Stomach (tissue), 8 donors: ENCODE measurements at regions not wholly inside any gene's neighbourhood (a gene's known extent, or its start where the extent isn't known, plus 50 kb on each side); places are given as distances from the start of the nearest gene placed in this dataset.

Source experiments
- DNase-seq, 2 donors: peaks; one replicate each; pipeline versions ENCODE4 v3.0.0 to v3.0.0-alpha.2; 2013 to 2019
- H3K27ac ChIP-seq, 5 donors: fragments of 200-600 bp in 4 of 5; sonication (generic) in 4 of 5; one replicate each; pipeline ENCODE4 v1.5.1; 2013 to 2019; ENCODE audit warnings: mild to moderate bottlenecking in 1 of 5, moderate library complexity in 1 of 5
- H3K27me3 ChIP-seq, 3 donors: fragments of 200-600 bp; sonication (generic); one replicate each; pipeline ENCODE4 v1.5.1; 2017 to 2019; ENCODE audit warnings: mixed run types in 1 of 3
- H3K36me3 ChIP-seq, 4 donors: fragments of 200-600 bp; sonication (generic); 1 replicate in 3 of 4; 2 replicates in 1 of 4; pipeline ENCODE4 v1.5.1; 2016 to 2019
- H3K4me1 ChIP-seq, 4 donors: fragments of 200-600 bp; sonication (generic); one replicate each; pipeline ENCODE4 v1.5.1; 2016 to 2019
- H3K4me3 ChIP-seq, 4 donors: fragments of 200-600 bp; sonication (generic) in 3 of 4; one replicate each; pipeline ENCODE4 v1.5.1; 2016 to 2019; ENCODE audit warnings: mild to moderate bottlenecking in 1 of 4
- H3K9me3 ChIP-seq, 4 donors: fragments of 200-600 bp; sonication (generic); one replicate each; pipeline ENCODE4 v1.5.1; 2016 to 2019
- EP300 ChIP-seq: sonication (generic); formaldehyde crosslinking; IDR thresholded peaks from one replicate; pipeline ENCODE4 v1.6.1; 2017; ENCODE audit warnings: antibody characterized with exemption
- POLR2A ChIP-seq, 4 donors: fragments of 450-650 bp; IDR thresholded peaks; one replicate each; pipeline ENCODE4 v1.6.1; 2016; ENCODE audit warnings: antibody characterized with exemption in 4 of 4, control low read depth in 2 of 4, mild to moderate bottlenecking in 1 of 4, moderate library complexity in 1 of 4
- POLR2AphosphoS5 ChIP-seq, 3 donors: sonication (generic); formaldehyde crosslinking; IDR thresholded peaks; one replicate each; pipeline ENCODE4 v1.6.1; 2016; ENCODE audit warnings: antibody characterized with exemption in 3 of 3
- WGBS, 5 donors: extraction: QIAGEN DNeasy Blood & Tissue Kit in 3 of 5; methylation state at CpG; one replicate each; pipeline versions ENCODE4 v1.1.5 to v1.1.7; 2013 to 2018; 5-methylcytosine and 5-hydroxymethylcytosine counted together
- intact Hi-C: fragments of 100-400 bp; cut with DNase I; formaldehyde crosslinking; loops from one replicate; pipeline ENCODE4 v1.15.1; 2023; ENCODE audit warnings: low total_unique reads
- TF ChIP-seq, protein P1 (sequence below), 7 experiments: fragments of 450-650 bp in 4 of 7; fragments of 200-600 bp in 3 of 7; sonication (generic) in 3 of 7; IDR thresholded peaks; one replicate each; pipeline ENCODE4 v1.5.1; 2016 to 2019; ENCODE audit warnings: antibody characterized with exemption in 7 of 7, control low read depth in 2 of 7, mild to moderate bottlenecking in 1 of 7
- donor health status: healthy with polysubstance abuse.
- donor health status: Bipolar disorder and iron deficiency.
- donor health status: healthy.

GRCh38 chr2:134785659-134786430 lies 52.6 kb upstream of the ACMSD start:
- H3K4me1 ChIP-seq, result peaks cover 0 to 4% (median 0%) of the 10 kb centered on the region in 4 donors
- H3K27me3 ChIP-seq, result no peaks in the 10 kb centered on the region
- no peak for DNase-seq
- peaks cover 0 to 9% (median 0%) of the 10 kb centered on the region in 4 donors for H3K9me3 ChIP-seq
- no peak for TF ChIP-seq POLR2AphosphoS5 (IDR thresholded peaks at IDR 0.05)
- TF ChIP-seq POLR2A (IDR thresholded peaks at IDR 0.05), result no peak
- TF ChIP-seq, protein P1, sequence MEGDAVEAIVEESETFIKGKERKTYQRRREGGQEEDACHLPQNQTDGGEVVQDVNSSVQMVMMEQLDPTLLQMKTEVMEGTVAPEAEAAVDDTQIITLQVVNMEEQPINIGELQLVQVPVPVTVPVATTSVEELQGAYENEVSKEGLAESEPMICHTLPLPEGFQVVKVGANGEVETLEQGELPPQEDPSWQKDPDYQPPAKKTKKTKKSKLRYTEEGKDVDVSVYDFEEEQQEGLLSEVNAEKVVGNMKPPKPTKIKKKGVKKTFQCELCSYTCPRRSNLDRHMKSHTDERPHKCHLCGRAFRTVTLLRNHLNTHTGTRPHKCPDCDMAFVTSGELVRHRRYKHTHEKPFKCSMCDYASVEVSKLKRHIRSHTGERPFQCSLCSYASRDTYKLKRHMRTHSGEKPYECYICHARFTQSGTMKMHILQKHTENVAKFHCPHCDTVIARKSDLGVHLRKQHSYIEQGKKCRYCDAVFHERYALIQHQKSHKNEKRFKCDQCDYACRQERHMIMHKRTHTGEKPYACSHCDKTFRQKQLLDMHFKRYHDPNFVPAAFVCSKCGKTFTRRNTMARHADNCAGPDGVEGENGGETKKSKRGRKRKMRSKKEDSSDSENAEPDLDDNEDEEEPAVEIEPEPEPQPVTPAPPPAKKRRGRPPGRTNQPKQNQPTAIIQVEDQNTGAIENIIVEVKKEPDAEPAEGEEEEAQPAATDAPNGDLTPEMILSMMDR (IDR thresholded peaks at IDR 0.05), result no peak
- no peak for TF ChIP-seq EP300
- 69 to 81% (median 78%) methylated on average over 8 of the region's 8 CpGs for WGBS, 5 donors
- H3K36me3 ChIP-seq, result no peaks in the 10 kb centered on the region
- H3K4me3 ChIP-seq, result no peak overlapping the region
- intact Hi-C loops, result no loop called here
- no peak overlapping the region for H3K27ac ChIP-seq

DNA sequence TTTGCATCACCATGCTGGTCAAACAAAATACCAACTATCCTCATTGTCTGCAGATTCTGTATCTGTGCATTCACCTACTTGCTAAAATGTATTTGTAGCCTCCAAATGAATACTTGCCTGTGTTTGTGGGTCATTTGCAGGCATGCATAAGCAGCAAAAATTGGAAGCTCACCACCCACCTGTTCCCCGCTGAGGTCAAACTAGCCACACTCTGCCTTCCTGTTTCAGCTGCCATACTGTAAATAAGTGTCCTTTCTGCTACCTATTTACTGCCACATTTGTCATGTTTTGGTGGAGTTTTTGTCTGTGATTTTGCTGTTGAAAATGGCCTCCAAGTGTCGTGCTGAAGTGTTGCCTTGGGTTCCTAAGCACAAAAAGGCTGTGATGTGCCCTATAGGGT lies 50.0 kb upstream of the ACMSD start:
- 74 to 87% (median 84%) methylated on average over 2 of the region's 2 CpGs for WGBS, 5 donors
- peaks cover 0 to 4% (median 0%) of the 10 kb centered on the region in 4 donors for H3K4me1 ChIP-seq
- H3K27ac ChIP-seq, result no peak overlapping the region
- H3K27me3 ChIP-seq, result no peaks in the 10 kb centered on the region
- no peak for DNase-seq
- no peaks in the 10 kb centered on the region for H3K36me3 ChIP-seq
- peaks cover 0 to 9% (median 0%) of the 10 kb centered on the region in 4 donors for H3K9me3 ChIP-seq
- TF ChIP-seq POLR2AphosphoS5 (IDR thresholded peaks at IDR 0.05) (no peak), POLR2A (IDR thresholded peaks at IDR 0.05) (no peak), EP300 (no peak)
- TF ChIP-seq, protein P1 (IDR thresholded peaks at IDR 0.05), result no peak
- H3K4me3 ChIP-seq, result no peak overlapping the region
- intact Hi-C loops, result no loop called here
